WTC11 (cell line): ENCODE measurements at regions not wholly inside any gene's neighbourhood (a gene's known extent, or its start where the extent isn't known, plus 50 kb on each side); places are given as distances from the start of the nearest gene placed in this dataset.

Experiments
- AFF4 ChIP-seq: sonication (generic); formaldehyde crosslinking; IDR thresholded peaks from 2 replicates; pipeline ENCODE4 v1.8.1; 2023; ENCODE audit warnings: mild to moderate bottlenecking, missing genetic modification reagents, borderline replicate concordance
- ATF1 ChIP-seq: sonication (generic); formaldehyde crosslinking; IDR thresholded peaks from 2 replicates; pipeline ENCODE4 v1.8.1; 2023; ENCODE audit warnings: mild to moderate bottlenecking, moderate library complexity, missing genetic modification reagents
- FOXK1 ChIP-seq: sonication (generic); formaldehyde crosslinking; IDR thresholded peaks from 2 replicates; pipeline ENCODE4 v1.8.0; 2022; ENCODE audit warnings: mild to moderate bottlenecking, moderate library complexity, missing genetic modification reagents
- MAX ChIP-seq: sonication (generic); formaldehyde crosslinking; IDR thresholded peaks from 2 replicates; pipeline ENCODE4 v1.8.0; 2022; ENCODE audit warnings: mild to moderate bottlenecking, missing genetic modification reagents
- SMAD3 ChIP-seq: sonication (generic); formaldehyde crosslinking; IDR thresholded peaks from 2 replicates; pipeline ENCODE4 v1.8.0; 2022; ENCODE audit warnings: missing genetic modification reagents, mild to moderate bottlenecking, borderline replicate concordance
- USF2 ChIP-seq: sonication (generic); formaldehyde crosslinking; IDR thresholded peaks from 2 replicates; pipeline ENCODE4 v1.8.1; 2023; ENCODE audit warnings: mild to moderate bottlenecking, missing genetic modification reagents, moderate library complexity
- ZBTB21 ChIP-seq: sonication (generic); formaldehyde crosslinking; IDR thresholded peaks from 2 replicates; pipeline ENCODE4 v1.8.1; 2023; ENCODE audit warnings: mild to moderate bottlenecking, missing genetic modification reagents, borderline replicate concordance
- ZNF138 ChIP-seq: sonication (generic); formaldehyde crosslinking; conservative IDR thresholded peaks from 2 replicates; pipeline ENCODE4 v1.8.1; 2022; ENCODE audit warnings: mild to moderate bottlenecking, moderate library complexity, missing genetic modification reagents
- ZNF317 ChIP-seq: sonication (generic); formaldehyde crosslinking; IDR thresholded peaks from 2 replicates; pipeline ENCODE4 v1.8.1; 2023; ENCODE audit warnings: low read depth, mild to moderate bottlenecking, moderate library complexity, missing genetic modification reagents, borderline replicate concordance
- ZNF532 ChIP-seq: fragments of 250-450 bp; sonication (Bioruptor Pico); IDR thresholded peaks from 2 replicates; pipeline ENCODE4 v1.9.0; 2021; ENCODE audit warnings: mild to moderate bottlenecking, borderline replicate concordance
- TF ChIP-seq, protein P1 (sequence below): fragments of 200-600 bp; IDR thresholded peaks from 2 replicates; pipeline ENCODE4 v1.8.0; 2022; ENCODE audit warnings: antibody characterized with exemption
- TF ChIP-seq, protein P2 (sequence below): sonication (generic); formaldehyde crosslinking; IDR thresholded peaks from 2 replicates; pipeline ENCODE4 v1.8.1; 2022; ENCODE audit warnings: low read depth, mild to moderate bottlenecking, moderate library complexity, missing genetic modification reagents, borderline replicate concordance
- TF ChIP-seq, protein P3 (sequence below): sonication (generic); formaldehyde crosslinking; IDR thresholded peaks from 2 replicates; pipeline ENCODE4 v1.8.0; 2022; ENCODE audit warnings: mild to moderate bottlenecking, missing genetic modification reagents

DNA sequence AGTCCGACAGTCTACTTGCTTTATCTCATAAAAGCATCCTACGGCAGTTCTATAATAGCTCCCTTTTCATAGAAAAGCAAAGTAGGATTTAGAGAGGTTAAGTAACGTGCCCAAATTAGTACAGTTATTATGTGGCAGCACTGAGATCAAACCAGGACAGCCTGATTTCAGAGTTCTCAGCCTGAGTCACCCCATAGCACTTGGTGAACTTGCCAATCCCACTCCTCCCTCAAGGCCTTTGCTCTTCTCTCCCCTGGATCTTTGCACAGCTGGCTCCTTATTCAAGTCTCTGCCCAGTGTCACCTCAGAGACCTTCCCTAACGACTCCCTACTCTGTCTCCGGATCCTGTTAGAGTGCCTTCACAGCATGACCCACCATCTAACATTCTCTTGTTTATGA is 438.0 kb upstream of the NFE2L3 start:
- TF ChIP-seq ZNF317 (CRISPR knock-in tag) (no peak), SMAD3 (no peak), ATF1 (CRISPR knock-in tag) (no peak), ZBTB21 (CRISPR knock-in tag) (no peak), USF2 (CRISPR knock-in tag) (no peak), ZNF532 (CRISPR knock-in tag) (no peak), FOXK1 (CRISPR knock-in tag) (no peak), ZNF138 (no peak), AFF4 (no peak), MAX (no peak)
- TF ChIP-seq, protein P1, sequence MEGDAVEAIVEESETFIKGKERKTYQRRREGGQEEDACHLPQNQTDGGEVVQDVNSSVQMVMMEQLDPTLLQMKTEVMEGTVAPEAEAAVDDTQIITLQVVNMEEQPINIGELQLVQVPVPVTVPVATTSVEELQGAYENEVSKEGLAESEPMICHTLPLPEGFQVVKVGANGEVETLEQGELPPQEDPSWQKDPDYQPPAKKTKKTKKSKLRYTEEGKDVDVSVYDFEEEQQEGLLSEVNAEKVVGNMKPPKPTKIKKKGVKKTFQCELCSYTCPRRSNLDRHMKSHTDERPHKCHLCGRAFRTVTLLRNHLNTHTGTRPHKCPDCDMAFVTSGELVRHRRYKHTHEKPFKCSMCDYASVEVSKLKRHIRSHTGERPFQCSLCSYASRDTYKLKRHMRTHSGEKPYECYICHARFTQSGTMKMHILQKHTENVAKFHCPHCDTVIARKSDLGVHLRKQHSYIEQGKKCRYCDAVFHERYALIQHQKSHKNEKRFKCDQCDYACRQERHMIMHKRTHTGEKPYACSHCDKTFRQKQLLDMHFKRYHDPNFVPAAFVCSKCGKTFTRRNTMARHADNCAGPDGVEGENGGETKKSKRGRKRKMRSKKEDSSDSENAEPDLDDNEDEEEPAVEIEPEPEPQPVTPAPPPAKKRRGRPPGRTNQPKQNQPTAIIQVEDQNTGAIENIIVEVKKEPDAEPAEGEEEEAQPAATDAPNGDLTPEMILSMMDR: no peak
- TF ChIP-seq, protein P2, sequence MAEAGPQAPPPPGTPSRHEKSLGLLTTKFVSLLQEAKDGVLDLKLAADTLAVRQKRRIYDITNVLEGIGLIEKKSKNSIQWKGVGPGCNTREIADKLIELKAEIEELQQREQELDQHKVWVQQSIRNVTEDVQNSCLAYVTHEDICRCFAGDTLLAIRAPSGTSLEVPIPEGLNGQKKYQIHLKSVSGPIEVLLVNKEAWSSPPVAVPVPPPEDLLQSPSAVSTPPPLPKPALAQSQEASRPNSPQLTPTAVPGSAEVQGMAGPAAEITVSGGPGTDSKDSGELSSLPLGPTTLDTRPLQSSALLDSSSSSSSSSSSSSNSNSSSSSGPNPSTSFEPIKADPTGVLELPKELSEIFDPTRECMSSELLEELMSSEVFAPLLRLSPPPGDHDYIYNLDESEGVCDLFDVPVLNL (CRISPR knock-in tag): no peak
- TF ChIP-seq, protein P3, sequence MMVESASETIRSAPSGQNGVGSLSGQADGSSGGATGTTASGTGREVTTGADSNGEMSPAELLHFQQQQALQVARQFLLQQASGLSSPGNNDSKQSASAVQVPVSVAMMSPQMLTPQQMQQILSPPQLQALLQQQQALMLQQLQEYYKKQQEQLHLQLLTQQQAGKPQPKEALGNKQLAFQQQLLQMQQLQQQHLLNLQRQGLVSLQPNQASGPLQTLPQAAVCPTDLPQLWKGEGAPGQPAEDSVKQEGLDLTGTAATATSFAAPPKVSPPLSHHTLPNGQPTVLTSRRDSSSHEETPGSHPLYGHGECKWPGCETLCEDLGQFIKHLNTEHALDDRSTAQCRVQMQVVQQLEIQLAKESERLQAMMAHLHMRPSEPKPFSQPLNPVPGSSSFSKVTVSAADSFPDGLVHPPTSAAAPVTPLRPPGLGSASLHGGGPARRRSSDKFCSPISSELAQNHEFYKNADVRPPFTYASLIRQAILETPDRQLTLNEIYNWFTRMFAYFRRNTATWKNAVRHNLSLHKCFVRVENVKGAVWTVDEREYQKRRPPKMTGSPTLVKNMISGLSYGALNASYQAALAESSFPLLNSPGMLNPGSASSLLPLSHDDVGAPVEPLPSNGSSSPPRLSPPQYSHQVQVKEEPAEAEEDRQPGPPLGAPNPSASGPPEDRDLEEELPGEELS (CRISPR knock-in tag): no peak
